ENCODE measurements at regions not wholly inside any gene's neighbourhood (a gene's known extent, or its start where the extent isn't known, plus 50 kb on each side); places are given as distances from the start of the nearest gene placed in this dataset.
A peak's percentile ranks its signal among the peaks of the same experiment; 100 is the strongest.

DNA sequence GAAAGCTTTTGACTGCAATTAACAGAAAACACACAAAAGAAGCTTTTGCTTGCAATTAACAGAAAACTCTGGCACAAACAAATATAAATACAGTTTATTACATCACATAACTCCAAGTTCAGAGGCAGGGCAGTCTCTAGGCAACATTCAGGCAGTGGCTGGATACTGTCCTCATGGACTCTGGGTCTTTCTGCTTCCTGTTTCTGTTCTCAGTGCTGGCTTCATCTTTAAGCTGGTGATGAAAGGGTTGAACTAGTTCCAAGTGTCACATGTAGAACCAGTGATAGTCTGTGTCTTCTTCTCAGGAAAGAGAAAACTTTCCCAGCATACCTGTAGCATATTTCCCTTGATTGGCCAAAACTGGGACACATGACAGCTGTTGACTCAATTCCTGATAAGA, 222.6 kb upstream of the GLRA1 start:
- H3K36me3 ChIP-seq: no peaks in the 10 kb centered on the region
- no peaks in the 10 kb centered on the region for H3K9me3 ChIP-seq
- intact Hi-C loops (cut with DNase I): loop anchor here (10.0 kb wide), 1 partner anchor 118 kb away; no protein-coding TSS in a partner anchor
- H3K27me3 ChIP-seq: no peaks in the 10 kb centered on the region
- H3K4me1 ChIP-seq: no peaks in the 10 kb centered on the region
- no peak for DNase-seq (ENCODE audit: low spot score in 2 of 2)
- no peak overlapping the region for H3K4me3 ChIP-seq
- TF ChIP-seq, protein P1, sequence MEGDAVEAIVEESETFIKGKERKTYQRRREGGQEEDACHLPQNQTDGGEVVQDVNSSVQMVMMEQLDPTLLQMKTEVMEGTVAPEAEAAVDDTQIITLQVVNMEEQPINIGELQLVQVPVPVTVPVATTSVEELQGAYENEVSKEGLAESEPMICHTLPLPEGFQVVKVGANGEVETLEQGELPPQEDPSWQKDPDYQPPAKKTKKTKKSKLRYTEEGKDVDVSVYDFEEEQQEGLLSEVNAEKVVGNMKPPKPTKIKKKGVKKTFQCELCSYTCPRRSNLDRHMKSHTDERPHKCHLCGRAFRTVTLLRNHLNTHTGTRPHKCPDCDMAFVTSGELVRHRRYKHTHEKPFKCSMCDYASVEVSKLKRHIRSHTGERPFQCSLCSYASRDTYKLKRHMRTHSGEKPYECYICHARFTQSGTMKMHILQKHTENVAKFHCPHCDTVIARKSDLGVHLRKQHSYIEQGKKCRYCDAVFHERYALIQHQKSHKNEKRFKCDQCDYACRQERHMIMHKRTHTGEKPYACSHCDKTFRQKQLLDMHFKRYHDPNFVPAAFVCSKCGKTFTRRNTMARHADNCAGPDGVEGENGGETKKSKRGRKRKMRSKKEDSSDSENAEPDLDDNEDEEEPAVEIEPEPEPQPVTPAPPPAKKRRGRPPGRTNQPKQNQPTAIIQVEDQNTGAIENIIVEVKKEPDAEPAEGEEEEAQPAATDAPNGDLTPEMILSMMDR (IDR thresholded peaks at IDR 0.05): no peak
- H3K27ac ChIP-seq: no peak overlapping the region

GRCh38 chr5:152146566-152146965, 221.9 kb upstream of the GLRA1 start:
- intact Hi-C loops (cut with DNase I): loop anchor here (10.0 kb wide), 1 partner anchor 118 kb away; no protein-coding TSS in a partner anchor
- H3K27ac ChIP-seq: no peak overlapping the region
- TF ChIP-seq, protein P1 (IDR thresholded peaks at IDR 0.05): no peak

GRCh38 chr5:152144556-152144955, 219.9 kb upstream of the GLRA1 start:
- no peaks in the 10 kb centered on the region for H3K27me3 ChIP-seq
- H3K4me3 ChIP-seq: no peak overlapping the region
- TF ChIP-seq, protein P1 (IDR thresholded peaks at IDR 0.05): no peak
- H3K9me3 ChIP-seq: no peaks in the 10 kb centered on the region
- H3K4me1 ChIP-seq: no peaks in the 10 kb centered on the region
- H3K27ac ChIP-seq: no peak overlapping the region
- no peak for DNase-seq (ENCODE audit: low spot score in 2 of 2)
- intact Hi-C loops (cut with DNase I): loop anchor here (5.0 to 10.0 kb wide), 2 partner anchors 120 to 203 kb away; no protein-coding TSS in a partner anchor
- no peaks in the 10 kb centered on the region for H3K36me3 ChIP-seq

More at GRCh38 chr5:152146566-152146965, 221.9 kb upstream of the GLRA1 start:
- H3K9me3 ChIP-seq: no peaks in the 10 kb centered on the region
- no peak overlapping the region for H3K4me3 ChIP-seq
- H3K27me3 ChIP-seq: no peaks in the 10 kb centered on the region
- no peaks in the 10 kb centered on the region for H3K4me1 ChIP-seq
- no peak for DNase-seq (ENCODE audit: low spot score in 2 of 2)
- H3K36me3 ChIP-seq: no peaks in the 10 kb centered on the region

DNA sequence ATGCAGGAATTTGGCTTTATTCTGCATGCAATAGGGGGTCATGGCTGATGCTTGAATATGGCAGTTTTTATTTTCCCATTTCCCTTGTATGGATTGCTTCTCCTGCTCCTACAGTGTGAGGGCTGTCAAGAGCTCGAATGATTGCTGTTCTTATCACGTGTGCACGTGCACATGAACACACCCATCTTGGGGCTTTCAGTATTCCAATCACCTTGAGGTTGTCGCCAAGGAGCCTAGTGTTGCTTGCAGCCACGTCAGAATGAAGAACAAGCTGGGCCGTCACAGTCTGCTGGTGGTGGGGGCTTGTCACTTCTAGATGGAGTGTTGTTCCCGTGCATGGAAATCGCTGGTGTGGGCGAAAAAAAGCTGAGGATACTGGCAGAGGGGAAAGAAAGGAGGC, 219.4 kb upstream of the GLRA1 start:
- no peak overlapping the region for H3K4me3 ChIP-seq
- H3K36me3 ChIP-seq: no peaks in the 10 kb centered on the region
- H3K9me3 ChIP-seq: no peaks in the 10 kb centered on the region
- intact Hi-C loops (cut with DNase I): loop anchor here (5.0 to 10.0 kb wide), 2 partner anchors 121 to 203 kb away; no protein-coding TSS in a partner anchor
- no peak overlapping the region for H3K27ac ChIP-seq
- no peaks in the 10 kb centered on the region for H3K27me3 ChIP-seq
- TF ChIP-seq, protein P1 (IDR thresholded peaks at IDR 0.05): no peak
- no peak for DNase-seq (ENCODE audit: low spot score in 2 of 2)
- H3K4me1 ChIP-seq: no peaks in the 10 kb centered on the region

DNA sequence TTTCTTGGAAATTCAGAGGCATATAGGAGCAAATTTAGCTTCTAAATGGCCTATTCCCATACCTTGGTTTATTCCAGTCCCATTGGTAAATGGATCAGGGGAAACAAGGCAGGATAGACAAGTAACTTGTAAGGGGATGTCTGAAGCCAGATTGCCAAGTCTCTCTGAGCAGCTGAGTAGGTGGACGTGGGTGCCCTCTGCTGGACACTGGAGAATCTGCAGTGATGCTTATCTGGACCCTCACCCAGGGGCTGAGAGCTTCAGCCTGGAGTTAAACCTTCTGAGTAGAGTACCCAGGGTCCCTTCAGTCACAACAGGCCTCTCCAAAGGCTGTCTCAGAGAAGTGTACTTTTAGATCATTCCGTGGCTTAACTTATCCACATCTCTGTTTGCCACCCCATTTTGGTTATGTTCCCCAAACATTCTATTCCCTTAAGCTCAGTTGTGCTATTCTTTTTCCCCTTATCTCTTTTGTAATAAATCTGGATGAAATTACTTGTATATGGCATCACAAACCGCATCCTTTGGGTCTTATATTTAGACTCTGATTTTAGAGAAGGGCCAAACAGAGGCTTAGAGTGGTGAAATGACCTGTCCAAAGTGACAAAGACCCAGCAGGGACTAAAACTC, 218.3 kb upstream of the GLRA1 start:
- Histone ChIP-seq H3K36me3 (no peaks in the 10 kb centered on the region), H3K4me3 (no peak overlapping the region), H3K4me1 (no peaks in the 10 kb centered on the region), H3K27me3 (no peaks in the 10 kb centered on the region), H3K27ac (no peak overlapping the region), H3K9me3 (no peaks in the 10 kb centered on the region)
- intact Hi-C loops (cut with DNase I): loop anchor here (1.0 to 10.0 kb wide), 3 partner anchors 122 to 317 kb away; no protein-coding TSS in a partner anchor
- no peak for DNase-seq (ENCODE audit: low spot score in 2 of 2)
- TF ChIP-seq, protein P1 (IDR thresholded peaks at IDR 0.05): peak; percentile 52 to 87 (median 79)
